GM20000 (cell line): ENCODE measurements at regions not wholly inside any gene's neighbourhood (a gene's known extent, or its start where the extent isn't known, plus 50 kb on each side); places are given as distances from the start of the nearest gene placed in this dataset.

Experiments
- DNase-seq: peaks from one replicate; pipeline ENCODE4 v3.0.0; 2012; ENCODE audit warnings: low spot score
- TF ChIP-seq, protein P1 (sequence below): IDR thresholded peaks from 2 replicates; pipeline ENCODE4 v1.5.1; 2012; ENCODE audit warnings: mild to moderate bottlenecking, control low read depth; ENCODE audit errors: extremely low read depth, missing control alignments

GRCh38 chr2:186307871-186308270, 178.2 kb upstream of the ZC3H15 start:
- TF ChIP-seq, protein P1, sequence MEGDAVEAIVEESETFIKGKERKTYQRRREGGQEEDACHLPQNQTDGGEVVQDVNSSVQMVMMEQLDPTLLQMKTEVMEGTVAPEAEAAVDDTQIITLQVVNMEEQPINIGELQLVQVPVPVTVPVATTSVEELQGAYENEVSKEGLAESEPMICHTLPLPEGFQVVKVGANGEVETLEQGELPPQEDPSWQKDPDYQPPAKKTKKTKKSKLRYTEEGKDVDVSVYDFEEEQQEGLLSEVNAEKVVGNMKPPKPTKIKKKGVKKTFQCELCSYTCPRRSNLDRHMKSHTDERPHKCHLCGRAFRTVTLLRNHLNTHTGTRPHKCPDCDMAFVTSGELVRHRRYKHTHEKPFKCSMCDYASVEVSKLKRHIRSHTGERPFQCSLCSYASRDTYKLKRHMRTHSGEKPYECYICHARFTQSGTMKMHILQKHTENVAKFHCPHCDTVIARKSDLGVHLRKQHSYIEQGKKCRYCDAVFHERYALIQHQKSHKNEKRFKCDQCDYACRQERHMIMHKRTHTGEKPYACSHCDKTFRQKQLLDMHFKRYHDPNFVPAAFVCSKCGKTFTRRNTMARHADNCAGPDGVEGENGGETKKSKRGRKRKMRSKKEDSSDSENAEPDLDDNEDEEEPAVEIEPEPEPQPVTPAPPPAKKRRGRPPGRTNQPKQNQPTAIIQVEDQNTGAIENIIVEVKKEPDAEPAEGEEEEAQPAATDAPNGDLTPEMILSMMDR = no peak
- no peak for DNase-seq

GRCh38 chr2:186308347-186308746, 177.7 kb upstream of the ZC3H15 start:
- DNase-seq = no peak
- TF ChIP-seq, protein P1 = no peak

DNA sequence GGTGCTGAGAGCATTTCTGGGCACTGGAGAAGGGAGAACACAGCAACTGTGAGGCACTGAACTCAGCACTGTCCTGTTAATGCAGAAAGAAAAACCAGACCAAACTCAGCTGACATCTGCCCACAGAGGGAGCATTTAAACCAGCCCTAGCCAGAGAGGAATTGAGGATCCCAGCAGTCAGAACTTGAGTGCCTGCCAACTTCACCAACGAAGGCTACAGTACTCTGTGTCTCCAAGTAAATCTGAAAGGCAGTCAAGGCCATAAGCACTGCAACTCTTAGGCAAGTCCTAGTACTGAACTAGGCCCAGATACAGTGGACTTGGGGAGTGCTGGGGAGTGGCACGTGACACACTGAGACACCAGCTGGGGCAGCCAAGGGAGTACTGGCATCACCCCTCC, 176.2 kb upstream of the ZC3H15 start:
- TF ChIP-seq, protein P1 = no peak

DNA sequence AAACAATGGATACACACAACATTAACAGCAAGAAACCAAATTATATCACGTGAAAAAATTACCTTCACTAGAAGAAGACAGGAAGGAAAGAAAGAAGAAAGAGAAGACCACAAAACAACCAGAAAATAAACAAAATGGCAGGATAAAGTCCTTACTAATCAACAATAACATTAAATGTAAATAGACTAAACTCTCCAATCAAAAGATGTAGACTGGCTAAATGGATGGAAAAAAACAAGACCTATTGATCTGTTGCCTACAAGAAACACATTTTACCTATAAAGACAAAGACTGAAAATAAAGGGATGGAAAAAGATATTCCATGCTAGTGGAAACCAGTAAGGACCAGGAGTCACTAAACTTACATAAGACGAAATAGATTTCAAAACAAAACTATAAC, 167.0 kb upstream of the ZC3H15 start:
- TF ChIP-seq, protein P1 = no peak
- no peak for DNase-seq

More for the DNA sequence above, 176.2 kb upstream of the ZC3H15 start:
- no peak for DNase-seq

GRCh38 chr2:186325827-186326535, 160.1 kb upstream of the ZC3H15 start:
- DNase-seq = no peak
- TF ChIP-seq, protein P1 = no peak

DNA sequence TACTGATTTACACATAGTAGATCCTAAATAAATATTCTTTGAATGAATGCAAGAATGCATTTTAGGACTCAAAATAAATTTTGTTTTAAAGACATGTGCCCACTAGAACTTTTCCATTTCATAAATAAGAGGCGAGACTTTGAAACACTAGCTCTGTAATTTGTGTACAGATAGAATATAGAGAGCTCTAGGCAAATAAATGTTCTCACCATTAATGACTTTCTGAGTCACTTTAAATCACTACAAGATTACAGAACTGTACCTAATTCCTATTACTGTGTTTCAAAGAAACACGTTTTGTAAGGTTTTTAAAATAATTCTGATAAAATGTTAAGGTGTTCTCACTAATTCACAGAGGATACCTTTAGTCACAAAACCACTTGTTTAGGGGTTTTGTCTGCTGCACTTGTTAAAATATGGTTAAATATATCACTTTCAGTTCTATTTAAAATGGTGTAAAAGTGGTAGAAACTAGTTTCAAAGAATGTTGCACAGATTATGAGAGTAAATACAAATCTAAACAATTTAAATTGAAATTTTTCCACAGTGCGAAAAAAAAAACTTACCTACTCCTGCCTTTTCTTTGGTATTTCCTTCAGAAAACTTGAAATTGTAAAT, 158.7 kb upstream of the ZC3H15 start:
- no peak for DNase-seq
- TF ChIP-seq, protein P1 = no peak

GRCh38 chr2:186328838-186329237, 157.2 kb upstream of the ZC3H15 start:
- DNase-seq = no peak
- TF ChIP-seq, protein P1 = no peak
